ENCODE measurements at regions not wholly inside any gene's neighbourhood (a gene's known extent, or its start where the extent isn't known, plus 50 kb on each side); places are given as distances from the start of the nearest gene placed in this dataset.

DNA sequence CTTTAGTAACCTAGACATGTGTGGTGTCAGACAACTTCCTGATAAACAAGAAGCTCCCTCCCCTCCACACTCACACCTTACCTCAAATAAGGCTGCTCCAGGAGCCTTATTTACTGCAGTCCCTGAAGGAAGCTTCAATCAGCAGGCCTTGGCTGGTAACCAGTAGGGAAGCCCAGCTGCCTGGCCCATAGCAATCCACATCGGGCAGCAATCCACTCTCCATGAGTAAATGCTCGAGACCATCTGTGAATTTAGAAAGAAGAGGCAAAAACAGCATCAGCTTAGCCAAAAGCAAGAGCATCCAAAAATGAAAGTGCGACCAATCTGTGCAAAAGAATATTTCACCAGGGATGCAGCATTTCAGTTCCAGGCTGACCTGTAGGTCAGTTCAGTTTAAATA is 213.3 kb upstream of the TUSC1 start:
- Histone ChIP-seq H3K27me3 (replicated peaks in 1 of 4; ENCODE audit: control insufficient read depth in 3 of 4, extremely low read depth in 1 of 4, insufficient read depth in 3 of 4, low read length in 3 of 4) (no peaks in the 10 kb centered on the region), H3K4me1 (replicated peaks in 1 of 4; ENCODE audit: control insufficient read depth in 3 of 4, insufficient read depth in 4 of 4, low read length in 3 of 4) (no peaks in the 10 kb centered on the region), H3K36me3 (ENCODE audit: control insufficient read depth in 2 of 4, insufficient read depth in 4 of 4, low read length in 3 of 4) (no peaks in the 10 kb centered on the region), H3K23ac (ENCODE audit: insufficient read length) (no peak overlapping the region), H3K23me2 (ENCODE audit: low read depth, low read length) (no peaks in the 10 kb centered on the region), H3K9ac (replicated peaks in 1 of 4; ENCODE audit: extremely low read depth in 1 of 4, low read depth in 3 of 4, low read length in 3 of 4) (no peak overlapping the region), H3K79me2 (ENCODE audit: control insufficient read depth in 1 of 2, insufficient read depth in 2 of 2, low read length in 2 of 2) (no peaks in the 10 kb centered on the region), H2AK5ac (ENCODE audit: low read depth, low read length) (no peak overlapping the region), H3K14ac (ENCODE audit: insufficient read length) (no peak overlapping the region), H3K18ac (ENCODE audit: extremely low read depth, low read length) (no peak overlapping the region), H3K56ac (replicated peaks; ENCODE audit: insufficient read length, low read depth, low read length) (no peak overlapping the region), H4K5ac (ENCODE audit: insufficient read length, low read depth, low read length) (no peak overlapping the region), H4K20me1 (replicated peaks in 1 of 2; ENCODE audit: control insufficient read depth in 1 of 2, insufficient read depth in 2 of 2, low read length in 2 of 2) (no peaks in the 10 kb centered on the region), H3K4me2 (ENCODE audit: insufficient read depth in 1 of 2, low read depth in 2 of 2, low read length in 2 of 2) (no peak overlapping the region), H3K79me1 (ENCODE audit: low read depth, low read length) (no peaks in the 10 kb centered on the region), H2BK20ac (ENCODE audit: low read length) (no peak overlapping the region), H2BK5ac (ENCODE audit: low read depth, low read length) (no peak overlapping the region), H2BK120ac (replicated peaks; ENCODE audit: low read depth, low read length) (no peak overlapping the region), H3K4me3 (ENCODE audit: extremely low read depth in 1 of 4, insufficient read depth in 2 of 4, low read depth in 3 of 4, low read length in 4 of 4) (no peak overlapping the region), H3K9me3 (ENCODE audit: insufficient read depth in 2 of 2, low read depth in 1 of 2, low read length in 1 of 2) (peaks cover 10 to 14% of the 10 kb centered on the region in 2 experiments), H2BK12ac (ENCODE audit: low read depth, low read length) (no peak overlapping the region), H3K27ac (ENCODE audit: low read depth, low read length) (no peak overlapping the region), H2AFZ (ENCODE audit: low read length) (0 out of 2 replicates have a peak overlapping the region, but pooled peaks have one; percentile 32), H4K8ac (ENCODE audit: extremely low read depth, insufficient read depth, low read length) (no peak overlapping the region), H3K4ac (replicated peaks; ENCODE audit: insufficient read length, low read depth, low read length) (no peak overlapping the region), H2BK15ac (ENCODE audit: low read length) (no peak overlapping the region), H4K91ac (replicated peaks; ENCODE audit: insufficient read length, low read length) (no peak overlapping the region)
- DNase-seq (ENCODE audit: low read depth in 1 of 2, low spot score in 2 of 2): no peak
- ChIA-PET CTCF (ENCODE audit: partially characterized antibody) (interaction anchor here (0.5 kb wide), 1 partner anchor 967 kb away, joined by 3 read pairs; no protein-coding TSS in a partner anchor), POLR2A (ENCODE audit: partially characterized antibody) (no interaction called here)
- no peak for FAIRE-seq
- 94% methylated on average over 3 of the region's 3 CpGs; no CpG with 5 or more reads in 1 of the 2 experiments for WGBS, 2 experiments (ENCODE audit: extremely low coverage in 1 of 2, insufficient coverage in 1 of 2, insufficient read length in 1 of 2, insufficient replicate concordance in 2 of 2, low coverage in 1 of 2, low lambda C conversion rate in 2 of 2, missing lambda C conversion rate in 1 of 2)
- no peak for TF ChIP-seq MAFK (IDR thresholded peaks at IDR 0.05; ENCODE audit: low read depth, low read length)
- no peak for TF ChIP-seq BCL11A (IDR thresholded peaks at IDR 0.05; ENCODE audit: low read depth in 2 of 2, low read length in 2 of 2)
- TF ChIP-seq TAF1 (IDR thresholded peaks at IDR 0.05; ENCODE audit: low read depth, low read length): no peak
